GM18909 (cell line): ENCODE measurements at regions not wholly inside any gene's neighbourhood (a gene's known extent, or its start where the extent isn't known, plus 50 kb on each side); places are given as distances from the start of the nearest gene placed in this dataset.
"Not testable (repeated sequence)": the region's sequence is repeated elsewhere in the genome, so short reads cannot be mapped to it uniquely, and the experiment has no call there.

Source experiments
- ATAC-seq: cut with Tn5 transposase; IDR thresholded peaks from one replicate; pipeline ENCODE4 v1.9.1; 2021; ENCODE audit warnings: mild to moderate bottlenecking; ENCODE audit not compliant: unreplicated experiment, poor library complexity

- no peak for ATAC-seq
Measured at GRCh38 chr4:23979534-23979933, 89.7 kb upstream of the PPARGC1A start.

GRCh38 chr4:23978002-23978401, 88.2 kb upstream of the PPARGC1A start:
- no peak for ATAC-seq

GRCh38 chr4:23976423-23976822, 86.6 kb upstream of the PPARGC1A start:
- ATAC-seq, result no peak

GRCh38 chr4:23973308-23973855, 83.5 kb upstream of the PPARGC1A start:
- no peak for ATAC-seq

GRCh38 chr4:23972805-23973204, 83.0 kb upstream of the PPARGC1A start:
- no peak for ATAC-seq

GRCh38 chr4:23972187-23972586, 82.3 kb upstream of the PPARGC1A start:
- peak; percentile 51 for ATAC-seq

GRCh38 chr4:23970201-23970850, 80.5 kb upstream of the PPARGC1A start:
- no peak for ATAC-seq

- ATAC-seq, result no peak
Measured at GRCh38 chr4:23969635-23970145, 79.8 kb upstream of the PPARGC1A start.

GRCh38 chr4:23967281-23967680, 77.4 kb upstream of the PPARGC1A start:
- no peak for ATAC-seq

GRCh38 chr4:23966725-23967124, 76.9 kb upstream of the PPARGC1A start:
- no peak for ATAC-seq

- no peak for ATAC-seq
Measured at GRCh38 chr4:23962462-23962861, 72.6 kb upstream of the PPARGC1A start.

GRCh38 chr4:23961395-23961794, 71.5 kb upstream of the PPARGC1A start:
- ATAC-seq, result not testable (repeated sequence)

- ATAC-seq, result no peak
Measured at GRCh38 chr4:23959396-23960148, 69.7 kb upstream of the PPARGC1A start.

GRCh38 chr4:23958749-23959148, 68.9 kb upstream of the PPARGC1A start:
- ATAC-seq, result no peak

- ATAC-seq, result no peak
Measured at GRCh38 chr4:23957465-23957864, 67.6 kb upstream of the PPARGC1A start.

GRCh38 chr4:23956601-23957364, 66.9 kb upstream of the PPARGC1A start:
- ATAC-seq, result no peak

- ATAC-seq, result no peak
Measured at GRCh38 chr4:23952258-23952657, 62.4 kb upstream of the PPARGC1A start.

GRCh38 chr4:23947826-23948225, 58.0 kb upstream of the PPARGC1A start:
- ATAC-seq, result no peak

GRCh38 chr4:23946299-23946698, 56.5 kb upstream of the PPARGC1A start:
- ATAC-seq, result no peak

- ATAC-seq, result no peak
Measured at GRCh38 chr4:23945451-23946017, 55.7 kb upstream of the PPARGC1A start.
